Keratinocyte (primary cell): ENCODE measurements at regions not wholly inside any gene's neighbourhood (a gene's known extent, or its start where the extent isn't known, plus 50 kb on each side); places are given as distances from the start of the nearest gene placed in this dataset.

ENCODE experiments used
- DNase-seq: peaks from one replicate; pipeline ENCODE4 v3.0.0-alpha.2; 2011; ENCODE audit warnings: low read depth, missing footprints, low spot score
- FAIRE-seq: peaks from 2 replicates; lab custom pipeline; 2011; peaks lifted over from hg19 to GRCh38; lab: Jason Lieb, UNC
- H2AFZ ChIP-seq: 2 replicates; pipeline ENCODE4 v1.6.0; 2012; ENCODE audit warnings: low read length, control low read depth, inconsistent platforms; ENCODE audit not compliant: control insufficient read depth
- H3K27ac ChIP-seq: 2 replicates; pipeline ENCODE4 v1.5.1; 2011; ENCODE audit warnings: low read length; ENCODE audit not compliant: control insufficient read depth, insufficient read depth
- H3K27me3 ChIP-seq: 3 replicates; pipeline ENCODE4 v1.6.0; 2011; ENCODE audit warnings: low read length; ENCODE audit not compliant: control insufficient read depth, insufficient read depth; ENCODE audit errors: extremely low read depth
- H3K36me3 ChIP-seq, 2 experiments: 2 replicates in 1 of 2; 3 replicates in 1 of 2; pipeline ENCODE4 v1.5.1; 2011; ENCODE audit warnings: low read length in 2 of 2, mild to moderate bottlenecking in 1 of 2; ENCODE audit not compliant: control insufficient read depth in 2 of 2, insufficient read depth in 2 of 2; ENCODE audit errors: extremely low read depth in 1 of 2
- H3K4me1 ChIP-seq: 3 replicates; pipeline ENCODE4 v1.5.1; 2011; ENCODE audit warnings: low read length; ENCODE audit not compliant: control insufficient read depth, insufficient read depth; ENCODE audit errors: extremely low read depth
- H3K4me2 ChIP-seq: 3 replicates; pipeline ENCODE4 v1.6.0; 2011; ENCODE audit warnings: low read depth, low read length; ENCODE audit not compliant: control insufficient read depth, insufficient read depth; ENCODE audit errors: extremely low read depth
- H3K4me3 ChIP-seq, 3 experiments: fragments of 200-600 bp in 1 of 3; sonication (generic) in 1 of 3; 2 replicates in 2 of 3; 3 replicates in 1 of 3; pipeline ENCODE4 v1.5.1; 2011 to 2016; ENCODE audit warnings: low read length in 3 of 3, mild to moderate bottlenecking in 3 of 3, control low read depth in 2 of 3, inconsistent platforms in 1 of 3, low read depth in 1 of 3, mixed read lengths in 1 of 3, mixed run types in 1 of 3, moderate library complexity in 1 of 3; ENCODE audit not compliant: control insufficient read depth in 2 of 3, insufficient read depth in 2 of 3; ENCODE audit errors: extremely low read depth in 1 of 3
- H3K79me2 ChIP-seq: 2 replicates; pipeline ENCODE4 v1.6.0; 2012; ENCODE audit warnings: low read length; ENCODE audit not compliant: control insufficient read depth, insufficient read depth
- H3K9ac ChIP-seq: 3 replicates; pipeline ENCODE4 v1.6.0; 2011; ENCODE audit warnings: low read length; ENCODE audit not compliant: control insufficient read depth, insufficient read depth; ENCODE audit errors: extremely low read depth
- H3K9me1 ChIP-seq: 3 replicates; pipeline ENCODE4 v1.6.0; 2011; ENCODE audit warnings: low read length; ENCODE audit not compliant: control insufficient read depth, insufficient read depth; ENCODE audit errors: extremely low read depth
- H3K9me3 ChIP-seq: 2 replicates; pipeline ENCODE4 v1.5.1; 2012; ENCODE audit warnings: low read depth, low read length; ENCODE audit not compliant: control insufficient read depth
- H4K20me1 ChIP-seq: 3 replicates; pipeline ENCODE4 v1.6.0; 2011; ENCODE audit warnings: low read length; ENCODE audit not compliant: control insufficient read depth, insufficient read depth; ENCODE audit errors: extremely low read depth
- CTCF ChIP-seq, 3 experiments: IDR thresholded peaks in 1 of 3; conservative IDR thresholded peaks in 1 of 3; optimal IDR thresholded peaks in 1 of 3; 2 replicates in 2 of 3; 3 replicates in 1 of 3; pipeline versions ENCODE3 to v1.5.1; 2011; ENCODE audit warnings: low read length in 3 of 3, mild to moderate bottlenecking in 3 of 3, moderate library complexity in 2 of 3, control low read depth in 1 of 3, inconsistent platforms in 1 of 3; ENCODE audit not compliant: insufficient read depth in 2 of 3; ENCODE audit errors: extremely low read depth in 1 of 3
- EZH2 ChIP-seq: IDR thresholded peaks from one replicate; pipeline ENCODE4 v1.6.1; 2012; ENCODE audit warnings: inconsistent platforms, mild to moderate bottlenecking, low read length, moderate library complexity
- dilution Hi-C: fragments of 300-500 bp; cut with MboI; formaldehyde crosslinking; loops from one replicate; pipeline ENCODE4 v1.7.0; 2020; ENCODE audit warnings: low sequenced_read_pairs; ENCODE audit not compliant: extremely low pct_ligation_motif_present

- Histone ChIP-seq H2AFZ (no peak overlapping the region), H3K27me3 (no peaks in the 10 kb centered on the region), H3K4me1 (no peaks in the 10 kb centered on the region), H3K27ac (no peak overlapping the region), H4K20me1 (no peaks in the 10 kb centered on the region), H3K36me3 (no peaks in the 10 kb centered on the region), H3K79me2 (no peaks in the 10 kb centered on the region), H3K4me3 (no peak overlapping the region), H3K9me3 (no peaks in the 10 kb centered on the region), H3K4me2 (no peak overlapping the region), H3K9ac (no peak overlapping the region), H3K9me1 (no peaks in the 10 kb centered on the region)
- dilution Hi-C loops: no loop called here
- no peak for DNase-seq
- FAIRE-seq: no peak
- no peak for TF ChIP-seq CTCF (optimal IDR thresholded peaks at IDR 0.05 in 1 of 3, IDR thresholded peaks at IDR 0.05 in 1 of 3, conservative IDR thresholded peaks at IDR 0.05 in 1 of 3; ENCODE audit: extremely low read depth in 1 of 3, insufficient read depth in 2 of 3, low read length in 3 of 3)
- no peak for TF ChIP-seq EZH2
Observed at GRCh38 chr3:99482191-99482590, 156.2 kb upstream of the COL8A1 start.

GRCh38 chr3:99481561-99481960 is 156.8 kb upstream of the COL8A1 start:
- H3K4me1 ChIP-seq: no peaks in the 10 kb centered on the region
- H3K4me2 ChIP-seq: no peak overlapping the region
- no peaks in the 10 kb centered on the region for H3K27me3 ChIP-seq
- no peak for FAIRE-seq
- H3K36me3 ChIP-seq: no peaks in the 10 kb centered on the region
- dilution Hi-C loops: no loop called here
- TF ChIP-seq EZH2 (no peak), CTCF (optimal IDR thresholded peaks at IDR 0.05 in 1 of 3, IDR thresholded peaks at IDR 0.05 in 1 of 3, conservative IDR thresholded peaks at IDR 0.05 in 1 of 3; ENCODE audit: extremely low read depth in 1 of 3, insufficient read depth in 2 of 3, low read length in 3 of 3) (no peak)
- no peaks in the 10 kb centered on the region for H3K9me3 ChIP-seq
- no peaks in the 10 kb centered on the region for H4K20me1 ChIP-seq
- H3K9ac ChIP-seq: no peak overlapping the region
- H2AFZ ChIP-seq: no peak overlapping the region
- no peak overlapping the region for H3K27ac ChIP-seq
- H3K79me2 ChIP-seq: no peaks in the 10 kb centered on the region
- H3K9me1 ChIP-seq: no peaks in the 10 kb centered on the region
- DNase-seq: no peak
- no peak overlapping the region for H3K4me3 ChIP-seq
